Body of pancreas (tissue), 4 donors: ENCODE measurements at regions not wholly inside any gene's neighbourhood (a gene's known extent, or its start where the extent isn't known, plus 50 kb on each side); places are given as distances from the start of the nearest gene placed in this dataset.

Experiments
- POLR2A ChIP-seq, 3 donors: fragments of 450-650 bp; IDR thresholded peaks; one replicate each; pipeline ENCODE4 v1.6.1; 2016; ENCODE audit warnings: antibody characterized with exemption in 3 of 3, mild to moderate bottlenecking in 2 of 3
- TF ChIP-seq, protein P1 (sequence below), 7 experiments: fragments of 450-650 bp in 4 of 7; fragments of 200-600 bp in 3 of 7; sonication (generic) in 3 of 7; IDR thresholded peaks; one replicate each; pipeline ENCODE4 v1.5.1; 2016 to 2019; ENCODE audit warnings: antibody characterized with exemption in 7 of 7

DNA sequence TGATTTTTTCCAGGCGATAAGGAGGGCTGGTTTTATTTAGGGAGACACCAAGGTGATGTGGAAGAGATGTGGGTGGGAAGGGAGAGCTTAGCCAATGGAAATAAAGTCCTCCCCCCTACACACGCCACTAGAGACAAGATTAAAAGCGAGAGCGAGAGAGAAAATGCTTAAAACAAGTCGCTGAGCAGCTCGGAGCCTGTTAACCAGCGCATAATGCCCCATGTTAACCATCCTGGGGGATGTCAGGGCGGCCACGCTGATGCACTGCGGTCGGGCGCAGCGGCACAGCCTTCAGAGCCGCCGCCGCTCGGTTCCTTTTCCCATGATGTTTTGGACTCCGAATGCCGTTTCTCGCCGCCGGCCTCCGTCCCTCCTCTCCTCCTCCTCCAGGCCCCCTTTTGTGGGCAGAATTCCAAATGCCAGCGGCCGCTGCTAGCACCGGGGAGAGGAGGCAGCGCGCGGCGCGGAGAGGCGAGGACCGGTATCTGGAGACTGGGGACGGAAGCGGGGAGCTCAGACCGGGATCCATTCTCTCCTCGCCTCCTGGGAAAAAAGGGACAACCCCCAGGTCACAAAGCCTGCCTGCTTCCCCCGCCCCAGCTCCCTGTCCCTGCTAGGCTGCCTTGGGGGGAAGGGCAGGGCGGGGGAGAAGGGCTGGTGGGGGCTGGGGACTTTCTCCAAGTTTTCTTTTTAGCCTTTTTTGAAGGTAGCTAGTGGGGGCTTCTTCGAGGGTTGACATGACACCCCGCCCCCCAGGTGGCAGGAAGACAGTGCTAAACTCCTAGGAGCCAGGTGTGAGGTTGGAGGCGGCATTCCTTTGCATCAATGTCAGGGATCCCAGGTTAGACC is 98.1 kb upstream of the CCL2 start:
- TF ChIP-seq, protein P1, sequence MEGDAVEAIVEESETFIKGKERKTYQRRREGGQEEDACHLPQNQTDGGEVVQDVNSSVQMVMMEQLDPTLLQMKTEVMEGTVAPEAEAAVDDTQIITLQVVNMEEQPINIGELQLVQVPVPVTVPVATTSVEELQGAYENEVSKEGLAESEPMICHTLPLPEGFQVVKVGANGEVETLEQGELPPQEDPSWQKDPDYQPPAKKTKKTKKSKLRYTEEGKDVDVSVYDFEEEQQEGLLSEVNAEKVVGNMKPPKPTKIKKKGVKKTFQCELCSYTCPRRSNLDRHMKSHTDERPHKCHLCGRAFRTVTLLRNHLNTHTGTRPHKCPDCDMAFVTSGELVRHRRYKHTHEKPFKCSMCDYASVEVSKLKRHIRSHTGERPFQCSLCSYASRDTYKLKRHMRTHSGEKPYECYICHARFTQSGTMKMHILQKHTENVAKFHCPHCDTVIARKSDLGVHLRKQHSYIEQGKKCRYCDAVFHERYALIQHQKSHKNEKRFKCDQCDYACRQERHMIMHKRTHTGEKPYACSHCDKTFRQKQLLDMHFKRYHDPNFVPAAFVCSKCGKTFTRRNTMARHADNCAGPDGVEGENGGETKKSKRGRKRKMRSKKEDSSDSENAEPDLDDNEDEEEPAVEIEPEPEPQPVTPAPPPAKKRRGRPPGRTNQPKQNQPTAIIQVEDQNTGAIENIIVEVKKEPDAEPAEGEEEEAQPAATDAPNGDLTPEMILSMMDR (IDR thresholded peaks at IDR 0.05) = no peak
- TF ChIP-seq POLR2A (IDR thresholded peaks at IDR 0.05) = no peak
